ENCODE measurements at regions not wholly inside any gene's neighbourhood (a gene's known extent, or its start where the extent isn't known, plus 50 kb on each side); places are given as distances from the start of the nearest gene placed in this dataset.
A peak's percentile ranks its signal among the peaks of the same experiment; 100 is the strongest.

- peak in 1 of 2 donors; percentile 39 for DNase-seq (ENCODE audit: low read depth in 1 of 2, low spot score in 1 of 2)
- TF ChIP-seq CTCF (IDR thresholded peaks at IDR 0.05; ENCODE audit: low read depth, low read length) = no peak
- Histone ChIP-seq H3K27me3 (no peaks in the 10 kb centered on the region), H3K9me3 (ENCODE audit: low read depth) (no peaks in the 10 kb centered on the region), H3K27ac (no peak overlapping the region), H3K36me3 (no peaks in the 10 kb centered on the region), H3K4me1 (ENCODE audit: low read depth) (no peaks in the 10 kb centered on the region), H3K4me3 (no peak overlapping the region)
These were observed 238.0 kb upstream of the CTNNB1 start for GRCh38 chr3:40961104-40961857.

- H3K4me3 ChIP-seq = no peak overlapping the region
- TF ChIP-seq CTCF (IDR thresholded peaks at IDR 0.05; ENCODE audit: low read depth, low read length) = no peak
- no peaks in the 10 kb centered on the region for H3K4me1 ChIP-seq (ENCODE audit: low read depth)
- no peaks in the 10 kb centered on the region for H3K27me3 ChIP-seq
- DNase-seq (ENCODE audit: low read depth in 1 of 2, low spot score in 1 of 2) = no peak
- H3K36me3 ChIP-seq = no peaks in the 10 kb centered on the region
- no peaks in the 10 kb centered on the region for H3K9me3 ChIP-seq (ENCODE audit: low read depth)
- H3K27ac ChIP-seq = no peak overlapping the region
These were observed 236.6 kb upstream of the CTNNB1 start for GRCh38 chr3:40962721-40963120.

- Histone ChIP-seq H3K27me3 (no peaks in the 10 kb centered on the region), H3K9me3 (ENCODE audit: low read depth) (no peaks in the 10 kb centered on the region), H3K4me3 (no peak overlapping the region), H3K27ac (no peak overlapping the region), H3K36me3 (no peaks in the 10 kb centered on the region), H3K4me1 (ENCODE audit: low read depth) (peaks cover 16% of the 10 kb centered on the region)
- no peak for DNase-seq (ENCODE audit: low read depth in 1 of 2, low spot score in 1 of 2)
- TF ChIP-seq CTCF (IDR thresholded peaks at IDR 0.05; ENCODE audit: low read depth, low read length) = no peak
These were observed 230.6 kb upstream of the CTNNB1 start for GRCh38 chr3:40968666-40969065.

GRCh38 chr3:40969341-40969740 lies 230.0 kb upstream of the CTNNB1 start:
- Histone ChIP-seq H3K9me3 (ENCODE audit: low read depth) (no peaks in the 10 kb centered on the region), H3K27me3 (no peaks in the 10 kb centered on the region), H3K4me1 (ENCODE audit: low read depth) (peaks cover 16% of the 10 kb centered on the region), H3K36me3 (no peaks in the 10 kb centered on the region), H3K27ac (no peak overlapping the region), H3K4me3 (no peak overlapping the region)
- DNase-seq (ENCODE audit: low read depth in 1 of 2, low spot score in 1 of 2) = no peak
- TF ChIP-seq CTCF (IDR thresholded peaks at IDR 0.05; ENCODE audit: low read depth, low read length) = no peak

GRCh38 chr3:40969756-40970466 lies 229.4 kb upstream of the CTNNB1 start:
- Histone ChIP-seq H3K27ac (no peak overlapping the region), H3K4me1 (ENCODE audit: low read depth) (peaks cover 16% of the 10 kb centered on the region), H3K9me3 (ENCODE audit: low read depth) (no peaks in the 10 kb centered on the region), H3K27me3 (no peaks in the 10 kb centered on the region), H3K36me3 (no peaks in the 10 kb centered on the region), H3K4me3 (no peak overlapping the region)
- no peak for DNase-seq (ENCODE audit: low read depth in 1 of 2, low spot score in 1 of 2)
- TF ChIP-seq CTCF (IDR thresholded peaks at IDR 0.05; ENCODE audit: low read depth, low read length) = no peak
